HepG2 (cell line): ENCODE measurements at regions not wholly inside any gene's neighbourhood (a gene's known extent, or its start where the extent isn't known, plus 50 kb on each side); places are given as distances from the start of the nearest gene placed in this dataset.
"Not testable (repeated sequence)": the region's sequence is repeated elsewhere in the genome, so short reads cannot be mapped to it uniquely, and the experiment has no call there.

Source experiments
- ATF1 ChIP-seq: IDR thresholded peaks from 2 replicates; pipeline ENCODE4 v1.6.1; 2016; ENCODE audit warnings: mild to moderate bottlenecking, control low read depth
- CREB3 ChIP-seq: sonication (generic); formaldehyde crosslinking; IDR thresholded peaks from 2 replicates; pipeline ENCODE4 v1.5.0; 2020; ENCODE audit warnings: missing genetic modification reagents
- CTCF ChIP-seq: sonication (generic); formaldehyde crosslinking; IDR thresholded peaks from 2 replicates; pipeline ENCODE4 v1.5.0; 2020; ENCODE audit warnings: mild to moderate bottlenecking, missing genetic modification reagents, moderate library complexity
- EP300 ChIP-seq, 3 experiments: sonication (generic) in 1 of 3; formaldehyde crosslinking in 1 of 3; IDR thresholded peaks; 2 replicates each; pipeline versions ENCODE4 v1.5.1 to v1.6.1; 2011 to 2020; ENCODE audit warnings: low read depth in 2 of 3, low read length in 2 of 3, borderline replicate concordance in 1 of 3, improper control_type of control experiment in 1 of 3, mild to moderate bottlenecking in 1 of 3, missing genetic modification reagents in 1 of 3, moderate library complexity in 1 of 3
- EZH2 ChIP-seq: conservative IDR thresholded peaks from 2 replicates; pipeline ENCODE4 v1.6.1; 2012; ENCODE audit warnings: mild to moderate bottlenecking, low read depth, low read length, moderate library complexity
- FOXJ3 ChIP-seq: sonication (generic); formaldehyde crosslinking; IDR thresholded peaks from 2 replicates; pipeline ENCODE4 v1.4.0; 2020; ENCODE audit warnings: missing genetic modification reagents, mild to moderate bottlenecking, borderline replicate concordance
- FOXM1 ChIP-seq: sonication (generic); formaldehyde crosslinking; IDR thresholded peaks from 2 replicates; pipeline ENCODE4 v1.5.0; 2020; ENCODE audit warnings: missing genetic modification reagents
- PRDM15 ChIP-seq: sonication (generic); formaldehyde crosslinking; IDR thresholded peaks from 2 replicates; pipeline ENCODE4 v1.4.0; 2020; ENCODE audit warnings: missing genetic modification reagents
- PRMT3 ChIP-seq: sonication (generic); formaldehyde crosslinking; IDR thresholded peaks from 2 replicates; pipeline ENCODE4 v1.8.1; 2022; ENCODE audit warnings: low read depth, mild to moderate bottlenecking, moderate library complexity, missing genetic modification reagents, borderline replicate concordance

GRCh38 chr4:134483514-134483913 is 281.9 kb upstream of the PABPC4L start:
- not testable (repeated sequence) for TF ChIP-seq ATF1 (CRISPR knock-in tag); PRMT3 (CRISPR knock-in tag); CTCF; FOXJ3 (CRISPR knock-in tag); EZH2; EP300 (IDR thresholded peaks at IDR 0.05; ENCODE audit: low read depth in 2 of 2, low read length in 2 of 2); EP300 (CRISPR knock-in tag; IDR thresholded peaks at IDR 0.05; ENCODE audit: borderline replicate concordance); CREB3 (CRISPR knock-in tag); FOXM1 (CRISPR knock-in tag); PRDM15
